Fibroblast of the aortic adventitia (primary cell): ENCODE measurements at regions not wholly inside any gene's neighbourhood (a gene's known extent, or its start where the extent isn't known, plus 50 kb on each side); places are given as distances from the start of the nearest gene placed in this dataset.

Experiments used
- DNase-seq: peaks from one replicate; pipeline ENCODE4 v3.0.0-alpha.2; 2010; ENCODE audit warnings: low read depth
- H3K4me3 ChIP-seq: 2 replicates; pipeline ENCODE4 v1.5.1; 2011; ENCODE audit warnings: low read depth, mild to moderate bottlenecking, control low read depth, low read length, moderate library complexity
- TF ChIP-seq, protein P1 (sequence below): IDR thresholded peaks from 2 replicates; pipeline ENCODE4 v1.5.1; 2011; ENCODE audit warnings: mild to moderate bottlenecking, low read length, control low read depth, inconsistent platforms; ENCODE audit not compliant: insufficient read depth

GRCh38 chr3:168709073-168709472, 613.3 kb upstream of the GOLIM4 start:
- no peak overlapping the region for H3K4me3 ChIP-seq
- DNase-seq: no peak
- TF ChIP-seq, protein P1, sequence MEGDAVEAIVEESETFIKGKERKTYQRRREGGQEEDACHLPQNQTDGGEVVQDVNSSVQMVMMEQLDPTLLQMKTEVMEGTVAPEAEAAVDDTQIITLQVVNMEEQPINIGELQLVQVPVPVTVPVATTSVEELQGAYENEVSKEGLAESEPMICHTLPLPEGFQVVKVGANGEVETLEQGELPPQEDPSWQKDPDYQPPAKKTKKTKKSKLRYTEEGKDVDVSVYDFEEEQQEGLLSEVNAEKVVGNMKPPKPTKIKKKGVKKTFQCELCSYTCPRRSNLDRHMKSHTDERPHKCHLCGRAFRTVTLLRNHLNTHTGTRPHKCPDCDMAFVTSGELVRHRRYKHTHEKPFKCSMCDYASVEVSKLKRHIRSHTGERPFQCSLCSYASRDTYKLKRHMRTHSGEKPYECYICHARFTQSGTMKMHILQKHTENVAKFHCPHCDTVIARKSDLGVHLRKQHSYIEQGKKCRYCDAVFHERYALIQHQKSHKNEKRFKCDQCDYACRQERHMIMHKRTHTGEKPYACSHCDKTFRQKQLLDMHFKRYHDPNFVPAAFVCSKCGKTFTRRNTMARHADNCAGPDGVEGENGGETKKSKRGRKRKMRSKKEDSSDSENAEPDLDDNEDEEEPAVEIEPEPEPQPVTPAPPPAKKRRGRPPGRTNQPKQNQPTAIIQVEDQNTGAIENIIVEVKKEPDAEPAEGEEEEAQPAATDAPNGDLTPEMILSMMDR: no peak

DNA sequence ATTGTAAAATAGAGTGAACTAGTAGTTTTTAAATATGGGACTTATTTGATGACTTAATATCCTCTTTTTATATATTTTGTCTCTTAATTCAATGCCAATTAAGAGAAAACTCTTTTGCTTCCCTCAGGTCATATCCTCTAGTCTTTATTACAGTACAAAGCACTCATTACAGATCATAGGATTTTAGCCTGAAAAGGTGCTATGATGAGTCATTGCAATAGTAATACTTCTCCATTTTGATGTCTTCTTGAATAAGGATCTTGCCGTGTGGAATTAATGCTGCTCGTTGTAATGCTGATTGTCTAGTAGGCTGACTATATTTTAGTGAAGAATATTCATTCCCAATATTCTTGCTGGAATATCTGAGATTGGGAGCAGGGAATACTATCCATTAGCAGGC, 612.2 kb upstream of the GOLIM4 start:
- no peak for DNase-seq
- no peak overlapping the region for H3K4me3 ChIP-seq
- TF ChIP-seq, protein P1: no peak

DNA sequence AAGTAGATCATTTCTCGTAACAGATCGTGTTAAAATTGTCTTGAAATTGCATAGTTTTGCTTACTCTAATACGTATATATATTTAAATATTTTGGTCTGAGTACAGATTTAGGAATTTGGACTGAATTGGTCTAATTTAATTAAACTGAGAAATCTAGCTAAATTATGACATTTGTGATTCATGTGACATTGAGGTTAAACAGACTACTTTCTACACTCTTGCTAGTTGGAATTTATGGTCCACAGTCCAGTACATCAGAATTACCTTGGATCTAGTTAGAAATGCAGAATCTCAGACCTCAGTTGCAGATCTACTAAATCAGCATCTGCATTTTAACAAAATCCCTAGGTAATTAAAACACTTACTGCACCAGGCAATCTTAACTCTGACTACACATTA, 609.7 kb upstream of the GOLIM4 start:
- no peak for DNase-seq
- TF ChIP-seq, protein P1: no peak
- no peak overlapping the region for H3K4me3 ChIP-seq

- no peak overlapping the region for H3K4me3 ChIP-seq
- DNase-seq: no peak
- TF ChIP-seq, protein P1: no peak
Measured at GRCh38 chr3:168696051-168696450, 600.3 kb upstream of the GOLIM4 start.

DNA sequence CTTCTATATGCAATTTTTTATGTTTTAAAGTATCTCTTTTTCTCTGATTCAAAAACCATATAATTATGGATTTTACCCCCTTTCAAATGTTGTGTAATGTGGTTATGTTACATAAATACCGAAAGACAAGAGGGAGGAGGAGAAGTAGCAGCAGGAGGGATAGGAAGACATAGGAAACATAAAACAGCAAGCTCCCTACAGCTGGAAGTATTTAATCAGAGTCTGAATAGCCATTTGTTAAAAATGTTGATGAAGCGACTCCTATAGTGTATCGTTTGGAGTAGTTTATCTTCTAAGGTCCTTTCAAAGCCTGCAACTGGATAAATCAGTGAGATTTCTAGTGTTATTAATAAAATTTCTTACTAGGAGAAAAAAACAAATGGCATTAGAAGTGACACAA, 598.1 kb upstream of the GOLIM4 start:
- TF ChIP-seq, protein P1: no peak
- DNase-seq: no peak
- H3K4me3 ChIP-seq: no peak overlapping the region

DNA sequence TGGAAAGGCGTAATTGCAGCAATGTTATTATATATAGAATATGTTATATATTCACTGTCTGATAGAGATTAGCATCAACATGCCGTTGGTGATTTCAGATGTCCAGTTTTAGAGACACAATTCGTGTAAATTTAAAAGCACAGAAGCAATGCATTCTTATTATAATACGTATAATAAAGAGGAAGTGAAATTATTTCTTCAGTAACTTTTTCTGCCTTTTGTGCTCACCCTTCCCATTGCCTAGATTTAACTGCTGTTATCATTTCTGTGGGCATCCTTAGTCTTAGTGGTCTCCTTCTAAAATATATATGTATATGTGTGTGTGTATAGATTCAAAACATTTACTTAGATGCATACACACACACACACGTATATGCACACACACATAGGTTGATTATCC, 592.5 kb upstream of the GOLIM4 start:
- no peak for DNase-seq
- TF ChIP-seq, protein P1: no peak
- no peak overlapping the region for H3K4me3 ChIP-seq

DNA sequence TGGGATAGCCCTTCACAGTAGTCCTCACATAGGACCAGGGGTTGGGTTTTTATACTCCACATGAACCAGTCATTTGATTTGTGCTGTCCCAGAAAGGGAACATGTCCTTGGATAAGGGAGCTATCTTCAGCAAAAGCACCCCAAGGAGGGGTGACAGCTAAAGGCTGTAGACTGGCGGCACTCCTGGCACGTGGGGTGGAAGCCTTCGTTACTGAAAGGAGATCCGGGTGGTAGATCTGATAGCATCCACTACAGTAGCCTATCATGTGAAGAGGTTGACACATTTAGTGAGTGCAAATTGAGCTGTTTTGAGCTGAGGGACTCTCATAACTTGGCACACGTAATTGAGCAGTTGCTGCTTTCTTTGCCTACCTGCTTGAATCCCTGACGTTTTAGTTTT, 588.8 kb upstream of the GOLIM4 start:
- no peak for DNase-seq
- TF ChIP-seq, protein P1: no peak
- H3K4me3 ChIP-seq: no peak overlapping the region
